ENCODE measurements at regions not wholly inside any gene's neighbourhood (a gene's known extent, or its start where the extent isn't known, plus 50 kb on each side); places are given as distances from the start of the nearest gene placed in this dataset.

GRCh38 chr3:66712210-66712609 lies 211.4 kb upstream of the LRIG1 start:
- POLR2A ChIA-PET: no interaction called here

GRCh38 chr3:66713921-66714320 lies 213.1 kb upstream of the LRIG1 start:
- DNase-seq (ENCODE audit: extremely low spot score): no peak
- TF ChIP-seq CTBP1 (IDR thresholded peaks at IDR 0.05; ENCODE audit: borderline replicate concordance): no peak
- no peak for TF ChIP-seq PKNOX1 (IDR thresholded peaks at IDR 0.05)
- TF ChIP-seq NFRKB (IDR thresholded peaks at IDR 0.05): no peak
- no peak for TF ChIP-seq ELF4 (IDR thresholded peaks at IDR 0.05)
- TF ChIP-seq FOXK2 (IDR thresholded peaks at IDR 0.05): no peak
- no peak for TF ChIP-seq FOXA1 (IDR thresholded peaks at IDR 0.05)
- TF ChIP-seq SP1 (IDR thresholded peaks at IDR 0.05): no peak
- no peak for TF ChIP-seq ZNF384 (IDR thresholded peaks at IDR 0.05)
- no peak for TF ChIP-seq HDGF (IDR thresholded peaks at IDR 0.05; ENCODE audit: borderline replicate concordance)
- TF ChIP-seq TARDBP (IDR thresholded peaks at IDR 0.05): no peak
- TF ChIP-seq SUZ12 (IDR thresholded peaks at IDR 0.05): no peak
- no peak for TF ChIP-seq LEF1 (IDR thresholded peaks at IDR 0.05; ENCODE audit: borderline replicate concordance)
- TF ChIP-seq FOXM1 (IDR thresholded peaks at IDR 0.05; ENCODE audit: borderline replicate concordance): no peak
- no peak for TF ChIP-seq BHLHE40 (IDR thresholded peaks at IDR 0.05; ENCODE audit: borderline replicate concordance)
- no peak for TF ChIP-seq ARNT (IDR thresholded peaks at IDR 0.05)
- TF ChIP-seq L3MBTL2 (conservative IDR thresholded peaks at IDR 0.05): no peak
- ChIA-PET POLR2A (no interaction called here), CTCF (no interaction called here)

More at GRCh38 chr3:66712210-66712609, 211.4 kb upstream of the LRIG1 start:
- CTCF ChIA-PET: no interaction called here
- TF ChIP-seq L3MBTL2 (conservative IDR thresholded peaks at IDR 0.05) (no peak), SUZ12 (IDR thresholded peaks at IDR 0.05) (no peak)
- no peak for DNase-seq (ENCODE audit: extremely low spot score)

GRCh38 chr3:66715806-66716205 lies 215.0 kb upstream of the LRIG1 start:
- CTCF ChIA-PET: interaction anchor here (0.6 kb wide), 1 partner anchor 11 kb away, joined by 4 read pairs; no protein-coding TSS in a partner anchor
- TF ChIP-seq FOXK2 (IDR thresholded peaks at IDR 0.05) (no peak), CTBP1 (IDR thresholded peaks at IDR 0.05; ENCODE audit: borderline replicate concordance) (no peak), FOXM1 (IDR thresholded peaks at IDR 0.05; ENCODE audit: borderline replicate concordance) (no peak), ELF4 (IDR thresholded peaks at IDR 0.05) (no peak), NFRKB (IDR thresholded peaks at IDR 0.05) (no peak), L3MBTL2 (conservative IDR thresholded peaks at IDR 0.05) (no peak), FOXA1 (IDR thresholded peaks at IDR 0.05) (no peak), ZNF384 (IDR thresholded peaks at IDR 0.05) (no peak)
- DNase-seq (ENCODE audit: extremely low spot score): no peak
- POLR2A ChIA-PET: no interaction called here

GRCh38 chr3:66717806-66718205 lies 217.0 kb upstream of the LRIG1 start:
- ChIA-PET POLR2A (no interaction called here), CTCF (interaction anchor here (0.6 kb wide), 1 partner anchor 318 kb away, joined by 4 read pairs; no protein-coding TSS in a partner anchor)
- no peak for TF ChIP-seq NFRKB (IDR thresholded peaks at IDR 0.05)
- TF ChIP-seq FOXK2 (IDR thresholded peaks at IDR 0.05): no peak
- TF ChIP-seq L3MBTL2 (conservative IDR thresholded peaks at IDR 0.05): no peak
- no peak for TF ChIP-seq FOXA1 (IDR thresholded peaks at IDR 0.05)
- TF ChIP-seq HDGF (IDR thresholded peaks at IDR 0.05; ENCODE audit: borderline replicate concordance): no peak
- no peak for TF ChIP-seq SUZ12 (IDR thresholded peaks at IDR 0.05)
- no peak for TF ChIP-seq ZNF384 (IDR thresholded peaks at IDR 0.05)
- no peak for TF ChIP-seq SP1 (IDR thresholded peaks at IDR 0.05)
- TF ChIP-seq ELF4 (IDR thresholded peaks at IDR 0.05): no peak
- no peak for DNase-seq (ENCODE audit: extremely low spot score)

GRCh38 chr3:66719796-66720356 lies 219.1 kb upstream of the LRIG1 start:
- ChIA-PET CTCF (no interaction called here), POLR2A (no interaction called here)
- TF ChIP-seq PKNOX1 (IDR thresholded peaks at IDR 0.05) (no peak), CTBP1 (IDR thresholded peaks at IDR 0.05; ENCODE audit: borderline replicate concordance) (no peak), L3MBTL2 (conservative IDR thresholded peaks at IDR 0.05) (no peak), FOXM1 (IDR thresholded peaks at IDR 0.05; ENCODE audit: borderline replicate concordance) (no peak), TARDBP (IDR thresholded peaks at IDR 0.05) (no peak), SP1 (IDR thresholded peaks at IDR 0.05) (no peak), FOXK2 (IDR thresholded peaks at IDR 0.05) (no peak), NFRKB (IDR thresholded peaks at IDR 0.05) (no peak), ARNT (IDR thresholded peaks at IDR 0.05) (no peak), HDGF (IDR thresholded peaks at IDR 0.05; ENCODE audit: borderline replicate concordance) (no peak), ELF4 (IDR thresholded peaks at IDR 0.05) (no peak), FOXA1 (IDR thresholded peaks at IDR 0.05) (no peak)
- no peak for DNase-seq (ENCODE audit: extremely low spot score)

- POLR2A ChIA-PET: no interaction called here
- TF ChIP-seq NFRKB (IDR thresholded peaks at IDR 0.05) (no peak), FOXM1 (IDR thresholded peaks at IDR 0.05; ENCODE audit: borderline replicate concordance) (no peak), CTBP1 (IDR thresholded peaks at IDR 0.05; ENCODE audit: borderline replicate concordance) (no peak), ARNT (IDR thresholded peaks at IDR 0.05) (no peak), SUZ12 (IDR thresholded peaks at IDR 0.05) (no peak), FOXK2 (IDR thresholded peaks at IDR 0.05) (no peak), ZNF384 (IDR thresholded peaks at IDR 0.05) (no peak), SP1 (IDR thresholded peaks at IDR 0.05) (no peak), LEF1 (IDR thresholded peaks at IDR 0.05; ENCODE audit: borderline replicate concordance) (no peak), HDGF (IDR thresholded peaks at IDR 0.05; ENCODE audit: borderline replicate concordance) (no peak), L3MBTL2 (conservative IDR thresholded peaks at IDR 0.05) (no peak), FOXA1 (IDR thresholded peaks at IDR 0.05) (no peak), BHLHE40 (IDR thresholded peaks at IDR 0.05; ENCODE audit: borderline replicate concordance) (no peak), PKNOX1 (IDR thresholded peaks at IDR 0.05) (no peak), ELF4 (IDR thresholded peaks at IDR 0.05) (no peak), TARDBP (IDR thresholded peaks at IDR 0.05) (no peak)
- CTCF ChIA-PET: no interaction called here
- DNase-seq (ENCODE audit: extremely low spot score): no peak
These were observed 219.7 kb upstream of the LRIG1 start for GRCh38 chr3:66720508-66720907.
